Non-pigmented ciliary epithelial cell (primary cell): ENCODE measurements at regions not wholly inside any gene's neighbourhood (a gene's known extent, or its start where the extent isn't known, plus 50 kb on each side); places are given as distances from the start of the nearest gene placed in this dataset.
"Not testable (repeated sequence)": the region's sequence is repeated elsewhere in the genome, so short reads cannot be mapped to it uniquely, and the experiment has no call there.

Experiments
- DNase-seq: peaks from one replicate; pipeline ENCODE4 v3.0.0-alpha.2; 2010; ENCODE audit warnings: low read depth

DNA sequence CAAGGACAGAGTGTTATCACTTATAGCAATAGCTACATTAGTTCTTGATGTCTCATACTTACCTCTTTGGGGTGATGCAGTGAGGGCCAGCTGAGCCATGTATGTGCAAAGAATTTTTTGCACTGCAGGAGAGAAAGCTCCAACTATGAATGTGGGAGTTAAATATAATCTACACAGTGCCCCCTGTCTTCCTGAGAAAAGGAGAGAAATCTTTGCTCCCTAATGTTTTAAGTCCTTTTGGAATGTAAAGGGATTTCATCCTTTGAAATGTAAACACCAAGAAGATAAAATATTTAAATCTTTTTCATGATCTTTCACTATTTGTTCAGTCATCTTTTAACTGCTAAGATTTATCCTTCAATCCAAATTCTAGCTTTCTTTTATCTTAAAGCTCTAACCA is 822.1 kb downstream of the TENT5A start:
- DNase-seq: no peak

DNA sequence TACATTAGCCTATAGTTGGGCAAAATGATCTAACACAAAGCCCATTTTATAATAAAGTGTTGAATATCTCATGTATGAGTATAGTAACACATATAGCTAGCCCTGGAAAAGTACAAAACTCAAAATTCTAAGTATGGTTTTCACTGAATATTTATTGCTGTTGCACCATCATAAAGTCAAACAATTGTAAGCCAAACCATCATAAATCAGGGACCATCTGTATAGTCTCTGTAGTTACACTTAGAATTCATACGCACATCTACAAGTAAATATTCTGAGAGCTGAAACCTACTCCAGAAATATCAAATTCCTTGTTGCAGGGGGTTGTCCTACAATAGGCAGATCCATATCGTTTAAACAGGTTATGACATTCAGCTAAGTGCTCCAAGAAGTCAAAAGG is 817.3 kb downstream of the BCKDHB start:
- DNase-seq: no peak

DNA sequence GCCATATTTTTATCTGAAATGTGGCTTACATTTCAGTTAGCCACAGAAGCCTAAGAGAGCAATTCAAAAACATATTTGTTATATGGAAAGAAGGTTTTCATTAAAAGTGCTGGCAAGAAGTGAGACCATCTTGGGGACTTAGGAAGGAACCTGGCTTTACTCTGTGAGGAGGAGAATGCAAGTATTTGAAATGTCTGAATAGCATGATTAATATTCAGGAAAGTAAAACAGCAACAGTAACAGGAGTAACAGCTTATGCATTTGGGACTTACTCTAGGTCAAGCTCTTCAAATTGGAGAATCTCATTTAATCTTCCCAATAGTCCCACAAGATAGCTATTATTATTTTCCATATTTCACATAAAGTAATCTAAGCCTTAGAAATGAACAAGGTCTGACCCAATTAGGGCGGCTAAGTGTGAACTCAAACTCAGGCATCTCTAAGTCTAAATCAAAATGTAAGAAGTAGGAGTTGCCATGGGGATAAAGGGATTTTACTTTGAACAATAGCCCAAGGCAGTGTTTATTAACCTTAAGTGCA is 816.5 kb downstream of the BCKDHB start:
- DNase-seq: no peak

DNA sequence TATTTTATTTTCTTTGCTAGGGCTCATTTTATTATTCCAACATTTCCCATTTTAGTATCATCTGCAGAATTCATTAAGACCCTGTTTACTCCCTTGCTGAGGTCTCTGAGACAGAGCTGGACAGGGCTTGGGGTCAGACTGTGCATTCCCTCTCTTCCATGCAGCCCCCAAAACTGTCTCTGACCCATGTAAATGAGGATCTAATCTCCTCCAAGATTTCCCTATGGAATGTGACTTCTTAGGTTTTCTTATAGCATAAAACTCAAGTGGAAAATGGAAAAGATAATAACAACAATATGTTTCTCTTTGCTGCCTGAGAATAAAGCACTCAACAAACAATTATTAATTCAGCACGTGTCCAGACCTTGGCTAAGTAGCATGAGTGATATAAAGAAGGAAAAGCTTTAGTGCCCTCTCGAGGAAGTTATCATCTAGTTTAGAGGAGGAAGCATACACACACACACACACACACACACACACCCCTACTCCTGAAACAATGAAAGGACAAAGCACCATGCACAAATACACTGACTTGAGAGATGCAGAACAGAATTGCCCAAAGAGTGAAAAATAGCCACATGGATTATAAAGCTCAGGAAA is 815.5 kb downstream of the BCKDHB start:
- no peak for DNase-seq

DNA sequence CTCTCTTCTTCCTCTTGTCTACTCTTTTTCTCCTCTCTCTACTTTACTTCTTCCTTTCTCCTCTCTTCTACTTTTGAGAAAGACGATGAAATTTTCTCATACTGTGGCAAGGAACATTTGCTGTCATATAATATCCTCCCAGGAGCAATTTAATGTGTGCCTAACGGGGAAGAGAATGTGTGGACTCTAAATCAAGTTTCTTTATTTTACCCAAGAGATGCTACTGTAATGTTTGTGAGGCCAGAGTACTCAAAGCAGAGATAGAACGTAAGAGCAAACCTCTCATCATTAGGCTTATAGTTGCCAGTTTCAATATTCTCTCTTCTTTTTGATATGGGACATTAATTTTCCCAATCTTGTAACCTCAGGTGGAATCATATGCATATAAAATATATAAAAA is 801.4 kb downstream of the BCKDHB start:
- no peak for DNase-seq

DNA sequence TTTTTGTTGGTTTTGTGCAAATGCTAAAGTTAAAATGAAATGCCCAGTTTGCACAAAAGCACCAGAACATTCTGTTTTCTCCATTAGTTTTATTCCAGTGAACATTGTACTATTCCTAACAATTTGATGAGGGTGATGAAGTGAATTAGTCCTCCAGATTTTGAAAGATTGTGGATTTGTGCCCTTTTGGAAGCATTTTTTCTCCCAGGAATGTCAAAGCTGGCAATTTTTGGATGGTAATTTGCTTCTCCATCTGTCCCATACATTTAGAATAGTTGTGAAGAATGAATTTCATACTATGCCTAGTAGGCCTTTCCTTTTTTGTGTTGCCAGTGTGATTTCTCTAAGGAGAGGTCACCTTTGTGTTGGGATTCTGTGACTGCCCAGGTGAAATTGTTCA is 797.2 kb downstream of the BCKDHB start:
- no peak for DNase-seq

DNA sequence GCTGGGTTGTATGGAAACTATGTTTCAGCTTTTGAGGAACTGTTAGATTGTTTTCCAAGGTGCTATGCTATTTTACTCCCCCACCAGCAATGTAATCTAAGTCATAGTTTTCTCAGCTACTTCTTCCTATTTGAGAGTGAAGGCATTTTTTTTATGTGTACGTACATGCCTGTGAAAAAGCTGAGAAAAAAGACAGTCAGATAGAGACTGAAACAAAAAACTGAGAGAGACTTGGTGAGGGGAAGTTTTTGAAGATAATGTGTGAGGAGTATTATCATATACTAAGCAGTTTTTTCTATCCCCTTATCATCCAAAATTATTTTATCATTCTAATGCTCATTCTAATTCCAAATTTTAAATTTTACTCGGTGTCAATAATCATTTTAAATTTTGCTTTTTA is 780.0 kb downstream of the BCKDHB start:
- DNase-seq: no peak

DNA sequence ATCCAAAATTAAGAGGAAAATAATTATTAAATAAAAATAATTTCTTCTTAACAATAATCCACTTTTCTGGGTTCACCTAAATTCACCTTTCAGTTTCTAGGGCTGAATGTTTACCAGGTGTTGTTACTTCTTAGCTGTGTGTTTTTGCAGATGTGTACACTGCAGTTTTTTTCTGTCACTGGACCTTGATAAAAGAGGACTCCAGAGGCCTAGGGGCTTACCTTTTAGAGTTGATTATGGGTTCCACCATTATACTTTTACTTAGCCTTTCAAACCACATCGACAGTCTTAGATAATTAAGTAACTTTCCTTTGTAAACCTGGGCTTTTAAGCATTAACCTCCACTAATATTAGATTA is 766.5 kb downstream of the BCKDHB start:
- no peak for DNase-seq

DNA sequence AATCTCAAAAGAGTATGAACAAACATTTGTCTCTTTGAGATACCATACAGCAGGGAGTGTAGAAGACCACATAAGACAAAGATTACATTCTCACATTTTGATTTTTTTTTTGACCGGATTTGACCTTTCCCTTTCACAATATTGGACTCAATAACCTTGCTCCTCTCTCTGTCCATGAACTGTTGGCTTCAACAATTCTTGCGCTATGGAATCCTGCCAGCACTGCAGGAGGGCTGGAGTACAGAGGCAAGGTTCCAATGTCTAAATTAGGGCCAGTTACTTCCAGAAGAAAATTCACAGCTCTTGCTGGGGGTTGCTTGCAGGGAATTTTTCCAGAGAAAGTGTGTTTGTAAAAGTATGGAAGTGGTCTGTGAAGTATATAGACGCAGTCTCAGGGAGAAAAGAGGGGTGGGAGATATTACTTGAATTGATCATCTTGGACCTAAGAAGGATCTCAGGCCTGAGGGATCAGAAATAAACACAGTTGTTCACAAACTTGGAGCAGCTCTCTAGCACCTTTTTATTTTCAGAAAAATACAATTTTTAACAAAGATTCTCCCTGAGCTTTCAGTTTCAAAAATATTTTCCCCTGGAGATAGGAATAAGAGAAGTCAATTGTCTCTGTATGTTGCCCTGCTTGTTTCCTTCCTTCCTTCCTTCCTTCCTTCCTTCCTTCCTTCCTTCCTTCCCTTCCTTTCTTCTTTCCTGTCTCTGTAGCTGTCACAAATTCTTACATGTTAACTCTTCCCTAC is 765.9 kb downstream of the BCKDHB start:
- DNase-seq: no peak

DNA sequence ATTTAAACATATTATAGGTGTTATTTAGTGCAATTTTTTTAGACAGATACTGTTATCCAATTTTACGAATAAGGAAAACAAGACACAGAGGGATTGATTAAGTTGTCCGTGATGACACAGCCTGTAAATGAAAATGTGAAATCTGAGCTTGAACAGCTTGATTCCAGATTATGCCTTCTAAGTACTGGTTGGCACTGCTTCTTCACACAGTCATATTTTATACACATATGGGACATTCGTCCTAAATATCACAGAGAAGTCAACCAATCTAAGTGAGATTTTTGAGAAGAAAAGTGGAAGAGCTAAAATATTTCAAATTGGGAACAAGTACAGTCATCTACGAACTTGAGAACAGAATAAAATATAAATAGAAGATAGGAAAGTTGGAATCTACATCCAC is 756.3 kb downstream of the BCKDHB start:
- no peak for DNase-seq

DNA sequence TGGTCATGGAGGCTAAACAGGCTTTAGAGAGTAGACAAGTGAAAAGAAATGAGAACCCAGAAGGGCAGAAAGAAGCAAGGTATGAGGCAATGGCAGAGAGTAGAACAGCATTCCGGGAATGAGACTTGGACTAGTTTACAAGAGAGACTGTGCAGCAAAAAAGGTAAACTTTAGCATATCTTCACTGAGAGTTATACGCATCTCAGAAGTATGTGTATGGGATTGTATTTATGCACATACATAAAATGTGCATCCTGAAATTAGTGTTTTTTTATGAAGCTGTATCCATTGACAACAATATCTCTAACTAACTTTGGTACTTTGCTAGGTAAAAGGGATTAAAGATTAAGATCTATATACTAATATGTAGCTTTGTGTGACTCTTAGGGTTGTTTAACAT is 753.6 kb downstream of the BCKDHB start:
- DNase-seq: no peak

DNA sequence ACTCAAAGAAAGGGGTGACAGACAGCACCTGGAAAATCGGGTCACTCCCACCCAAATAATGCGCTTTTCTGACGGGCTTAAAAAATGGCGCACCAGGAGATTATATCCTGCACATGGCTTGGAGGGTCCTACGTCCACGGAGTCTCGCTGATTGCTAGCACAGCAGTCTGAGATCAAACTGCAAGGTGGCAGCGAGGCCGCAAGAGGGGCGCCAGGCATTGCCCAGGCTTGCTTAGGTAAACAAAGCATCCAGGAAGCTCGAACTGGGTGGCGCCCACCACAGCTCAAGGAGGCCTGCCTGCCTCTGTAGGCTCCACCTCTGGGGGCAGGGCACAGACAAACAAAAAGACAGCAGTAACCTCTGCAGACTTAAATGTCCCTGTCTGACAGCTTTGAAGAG is 741.5 kb downstream of the BCKDHB start:
- not testable (repeated sequence) for DNase-seq

DNA sequence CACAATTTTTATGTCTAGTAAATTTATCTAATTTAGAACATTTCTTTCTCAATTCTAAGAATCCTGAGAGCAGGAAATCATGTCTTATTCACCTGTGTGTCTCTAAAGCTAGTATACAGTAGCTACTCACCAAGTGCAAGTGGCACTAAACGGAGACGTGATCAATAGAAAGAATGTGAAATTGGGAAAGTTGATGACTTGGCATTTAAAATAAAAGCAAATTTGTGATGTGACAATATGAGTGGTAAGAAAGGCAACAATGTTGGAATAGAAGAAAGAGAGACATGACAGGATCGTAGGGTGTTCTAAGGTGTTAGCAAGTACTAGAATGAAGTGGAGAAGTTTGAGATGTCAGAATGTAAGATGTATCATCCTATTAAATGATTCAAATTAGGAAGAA is 725.9 kb downstream of the BCKDHB start:
- DNase-seq: no peak

DNA sequence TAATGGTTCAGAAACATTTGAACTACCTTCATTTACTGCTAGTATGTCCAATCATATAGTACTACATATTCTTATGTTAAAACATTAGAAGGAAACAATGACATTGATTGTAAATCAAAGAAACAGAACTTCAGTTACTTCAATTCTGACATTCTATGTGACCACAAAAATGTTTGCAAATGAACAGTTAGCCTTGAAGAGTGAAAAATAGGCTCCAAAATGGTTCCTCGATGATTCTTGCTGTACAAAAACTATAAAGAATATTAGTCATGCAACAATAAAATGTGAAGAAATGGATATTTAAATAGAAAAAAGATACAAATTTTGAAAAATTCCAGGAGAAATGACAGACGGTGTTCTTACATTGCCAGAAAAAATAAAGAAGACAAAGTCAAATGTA is 686.9 kb downstream of the BCKDHB start:
- no peak for DNase-seq

DNA sequence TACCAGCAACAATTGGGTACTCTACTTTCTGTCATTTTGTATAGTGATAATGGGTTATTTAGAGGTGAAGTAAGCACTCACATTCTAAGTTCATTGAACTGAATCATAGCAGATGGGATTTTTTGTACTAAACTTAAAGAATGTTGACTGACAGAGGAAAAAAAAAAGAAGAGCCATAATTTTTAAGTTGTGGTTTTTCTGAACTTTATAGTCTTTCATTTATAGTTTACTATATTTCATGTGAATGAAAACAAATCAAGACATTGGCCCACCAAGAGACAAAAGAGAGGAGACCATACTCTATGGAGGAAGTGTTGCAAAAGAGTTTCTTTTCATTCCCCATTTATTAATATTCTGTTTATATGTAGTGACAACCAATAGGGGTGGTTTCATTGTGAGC is 685.7 kb downstream of the BCKDHB start:
- DNase-seq: no peak

DNA sequence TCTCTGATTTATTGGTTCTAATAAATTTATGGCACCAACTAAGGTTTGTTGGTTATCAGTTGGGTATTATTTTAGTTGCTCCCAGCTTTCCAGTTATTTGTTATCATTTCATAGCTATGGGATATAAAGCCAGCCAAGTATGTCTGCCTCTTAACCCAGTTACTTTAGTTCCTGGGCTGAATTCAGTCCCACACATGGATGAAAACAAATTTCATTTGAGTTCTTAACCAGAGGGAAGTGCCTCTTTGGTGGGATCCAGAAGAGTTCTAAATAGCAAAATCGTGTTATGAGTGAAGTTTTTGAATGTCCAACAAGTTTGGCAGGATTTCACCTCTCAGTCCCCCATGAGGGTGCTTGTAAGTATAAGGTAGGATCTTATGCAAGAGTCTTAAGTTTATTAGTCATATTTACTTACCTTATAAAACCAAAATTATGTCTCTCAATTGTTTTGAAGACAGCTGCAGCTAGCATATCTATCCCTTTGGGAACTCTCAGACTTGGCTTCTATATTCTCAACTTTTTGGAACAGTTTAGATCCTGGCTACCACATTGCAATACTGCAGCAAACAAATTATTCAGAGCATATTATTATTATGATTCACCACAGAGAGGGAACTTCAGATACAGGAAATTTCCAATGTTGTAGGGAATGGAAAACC is 683.6 kb downstream of the BCKDHB start:
- no peak for DNase-seq

DNA sequence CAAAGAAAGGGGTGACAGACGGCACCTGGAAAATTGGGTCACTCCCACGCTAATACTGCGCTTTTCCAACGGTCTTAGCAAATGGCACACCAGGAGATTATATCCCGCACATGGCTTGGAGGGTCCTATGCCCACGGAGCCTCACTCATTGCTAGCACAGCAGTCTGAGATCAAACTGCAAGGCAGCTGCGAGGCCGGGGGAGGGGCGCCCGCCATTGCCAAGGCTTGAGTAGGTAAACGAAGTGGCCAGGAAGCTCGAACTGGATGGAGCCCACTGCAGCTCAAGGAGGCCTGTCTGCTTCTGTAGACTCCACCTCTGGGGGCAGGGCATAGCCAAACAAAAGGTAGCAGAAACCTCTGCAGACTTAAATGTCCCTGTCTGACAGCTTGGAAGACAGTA is 676.8 kb downstream of the BCKDHB start:
- not testable (repeated sequence) for DNase-seq

DNA sequence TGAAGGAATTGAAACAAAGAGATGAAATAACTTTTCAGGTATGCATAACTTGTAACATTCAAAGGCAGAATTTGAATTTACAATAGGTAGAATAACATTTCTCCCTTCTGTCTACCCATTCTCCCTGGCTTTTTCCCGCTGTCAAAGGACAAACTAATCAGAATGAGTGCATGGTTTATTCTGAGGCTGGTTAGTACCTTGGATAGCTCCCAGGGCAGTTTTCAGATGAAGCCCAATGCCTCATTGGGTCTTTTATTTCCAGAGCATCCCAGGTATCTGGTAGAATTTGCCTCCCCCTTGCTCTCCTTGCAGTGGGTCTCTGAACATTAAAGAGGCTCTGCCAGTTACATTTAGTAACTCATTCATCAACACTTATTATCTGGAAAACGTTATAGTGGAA is 665.5 kb downstream of the BCKDHB start:
- DNase-seq: no peak

DNA sequence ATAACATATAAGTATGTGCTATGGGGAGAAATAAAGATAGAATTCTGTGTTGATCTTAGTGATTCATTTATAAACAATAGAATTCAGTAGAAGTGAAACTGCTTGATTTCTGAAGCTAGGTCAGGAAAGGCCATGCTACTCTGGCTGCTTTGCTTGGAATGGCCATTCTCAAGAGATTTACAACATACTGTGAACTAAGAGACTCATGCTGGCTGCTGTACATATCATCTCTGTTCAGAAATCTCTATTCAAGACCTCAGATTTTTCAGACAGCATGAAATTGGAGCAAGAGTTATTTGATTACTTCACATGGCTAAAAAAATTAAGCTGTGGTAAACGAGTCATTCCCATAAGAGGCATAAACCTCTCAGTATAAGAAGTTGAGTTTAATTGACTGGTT is 662.6 kb downstream of the BCKDHB start:
- DNase-seq: peak; percentile 27

DNA sequence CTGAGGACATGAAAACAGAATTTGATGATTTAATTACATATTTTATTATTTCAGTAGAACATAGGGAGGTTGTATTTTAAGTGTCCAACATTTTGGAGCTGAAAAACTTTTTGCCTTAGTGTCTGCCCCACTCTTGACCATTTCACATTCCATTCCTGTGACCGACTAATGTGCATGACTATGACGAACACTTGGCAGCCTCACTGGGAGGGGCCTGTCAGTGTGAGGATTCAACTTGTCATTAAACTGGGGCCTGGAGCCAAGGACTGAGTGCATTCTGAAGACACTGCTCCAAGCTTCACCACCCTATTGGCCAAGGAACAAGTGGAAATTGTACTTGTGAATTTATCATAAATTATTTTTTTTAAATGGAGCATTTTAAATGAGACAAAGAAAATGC is 661.3 kb downstream of the BCKDHB start:
- DNase-seq: peak; percentile 65

DNA sequence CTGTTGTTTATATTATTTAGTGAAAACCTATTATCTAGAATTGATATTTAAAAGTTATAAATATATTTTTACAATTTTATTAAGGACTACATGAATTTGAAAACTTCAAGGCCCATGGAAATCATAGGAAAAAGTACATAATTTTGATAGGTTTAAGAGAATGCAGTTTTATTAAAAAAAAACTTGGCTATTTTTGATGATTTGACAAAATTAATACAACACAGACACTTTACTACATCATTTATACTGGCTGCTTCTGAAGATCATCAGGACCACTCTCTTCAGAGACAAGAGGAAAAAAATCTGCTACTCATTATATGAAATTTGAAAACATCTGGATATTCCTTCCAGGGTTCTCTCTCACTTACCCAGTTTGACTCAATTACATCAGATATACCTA is 637.7 kb downstream of the BCKDHB start:
- no peak for DNase-seq

DNA sequence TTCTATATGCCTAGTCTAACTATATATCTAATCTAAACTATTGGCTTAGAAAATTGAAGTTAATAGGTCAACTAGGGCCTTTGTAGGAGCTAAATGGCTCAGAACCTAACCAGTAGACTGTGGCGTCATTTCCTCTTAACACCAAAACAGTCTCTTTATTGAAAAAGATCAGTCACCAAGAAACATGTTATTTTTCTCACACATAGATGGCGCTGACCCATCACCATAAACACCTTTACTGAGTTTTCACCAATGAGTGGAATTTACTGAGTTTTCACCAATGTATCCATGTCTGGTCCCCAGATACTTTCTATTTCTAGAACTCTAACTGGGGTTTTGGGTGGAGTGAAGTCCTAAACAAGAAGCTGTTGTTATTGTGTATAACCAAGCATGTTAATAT is 636.0 kb downstream of the BCKDHB start:
- peak; percentile 24 for DNase-seq

DNA sequence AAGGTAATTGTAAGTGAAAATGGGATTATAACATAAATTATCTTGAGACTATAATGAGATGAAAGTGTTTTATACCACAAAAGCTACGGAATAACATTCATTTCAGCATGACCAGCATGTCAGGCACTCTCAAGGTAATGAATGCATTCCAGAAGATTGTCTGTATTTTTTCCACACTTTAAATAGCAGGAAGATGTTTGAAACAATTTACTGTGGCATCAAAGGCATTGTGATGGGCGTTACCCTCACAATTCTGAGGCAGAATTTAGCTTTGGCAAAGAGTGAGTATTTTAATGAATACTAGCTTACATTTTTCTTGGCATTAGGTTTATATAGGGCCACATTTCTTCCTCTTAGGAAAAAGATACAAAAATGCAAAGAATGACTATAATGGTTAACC is 627.2 kb downstream of the BCKDHB start:
- no peak for DNase-seq
